Loucy (cell line): ENCODE measurements at regions not wholly inside any gene's neighbourhood (a gene's known extent, or its start where the extent isn't known, plus 50 kb on each side); places are given as distances from the start of the nearest gene placed in this dataset.

Source experiments
- CTCF ChIP-seq: fragments of 200-600 bp; sonication (generic); conservative IDR thresholded peaks from 2 replicates; pipeline ENCODE4 v1.5.1; 2014; ENCODE audit warnings: mild to moderate bottlenecking, antibody characterized with exemption, low read length
- EZH2phosphoT487 ChIP-seq: fragments of 200-600 bp; IDR thresholded peaks from 2 replicates; pipeline ENCODE4 v1.6.1; 2018; ENCODE audit warnings: antibody characterized with exemption, mild to moderate bottlenecking, moderate library complexity, borderline replicate concordance

- no peak for TF ChIP-seq CTCF
- no peak for TF ChIP-seq EZH2phosphoT487
These were observed 58.7 kb upstream of the RGMB start for GRCh38 chr5:98714710-98715288.
